HG02759 (cell line): ENCODE measurements at regions not wholly inside any gene's neighbourhood (a gene's known extent, or its start where the extent isn't known, plus 50 kb on each side); places are given as distances from the start of the nearest gene placed in this dataset.
A peak's percentile ranks its signal among the peaks of the same experiment; 100 is the strongest.

Source experiments
- ATAC-seq: cut with Tn5 transposase; IDR thresholded peaks from one replicate; pipeline ENCODE4 v1.9.1; 2021; ENCODE audit warnings: mild to moderate bottlenecking, moderate library complexity; ENCODE audit not compliant: unreplicated experiment

GRCh38 chr5:53326424-53327153 is 153.8 kb upstream of the FST start:
- ATAC-seq = no peak

GRCh38 chr5:53327811-53328334 is 152.6 kb upstream of the FST start:
- ATAC-seq = no peak

- ATAC-seq = no peak
Observed at GRCh38 chr5:53330491-53330890, 149.9 kb upstream of the FST start.

GRCh38 chr5:53331463-53331862 is 149.0 kb upstream of the FST start:
- no peak for ATAC-seq

GRCh38 chr5:53333160-53333559 is 147.3 kb upstream of the FST start:
- ATAC-seq = no peak

GRCh38 chr5:53334431-53334941 is 145.9 kb upstream of the FST start:
- ATAC-seq = no peak

GRCh38 chr5:53335115-53335514 is 145.3 kb upstream of the FST start:
- no peak for ATAC-seq

GRCh38 chr5:53337827-53338226 is 142.6 kb upstream of the FST start:
- no peak for ATAC-seq

GRCh38 chr5:53338971-53339370 is 141.5 kb upstream of the FST start:
- no peak for ATAC-seq

- ATAC-seq = no peak
Observed at GRCh38 chr5:53339962-53340540, 140.4 kb upstream of the FST start.

GRCh38 chr5:53340956-53341750 is 139.3 kb upstream of the FST start:
- no peak for ATAC-seq

- no peak for ATAC-seq
Observed at GRCh38 chr5:53342236-53342635, 138.2 kb upstream of the FST start.

GRCh38 chr5:53343187-53343586 is 137.2 kb upstream of the FST start:
- ATAC-seq = no peak

- no peak for ATAC-seq
Observed at GRCh38 chr5:53350368-53350767, 130.1 kb upstream of the FST start.

- ATAC-seq = no peak
Observed at GRCh38 chr5:53350991-53351770, 129.2 kb upstream of the FST start.

- no peak for ATAC-seq
Observed at GRCh38 chr5:53355316-53355715, 125.1 kb upstream of the FST start.

GRCh38 chr5:53355931-53356330 is 124.5 kb upstream of the FST start:
- no peak for ATAC-seq

- peak; percentile 90 for ATAC-seq
Observed at GRCh38 chr5:53357439-53357838, 123.0 kb upstream of the FST start.

- no peak for ATAC-seq
Observed at GRCh38 chr5:53358794-53359193, 121.6 kb upstream of the FST start.

- no peak for ATAC-seq
Observed at GRCh38 chr5:53359916-53360517, 120.4 kb upstream of the FST start.
